Smooth muscle cell (in vitro differentiated cells): ENCODE measurements at regions not wholly inside any gene's neighbourhood (a gene's known extent, or its start where the extent isn't known, plus 50 kb on each side); places are given as distances from the start of the nearest gene placed in this dataset.

ENCODE experiments used
- DNase-seq: peaks from one replicate; lab custom pipeline; 2025; ENCODE audit not compliant: unreplicated experiment; lab: John Stamatoyannopoulos, UW
- H2AFZ ChIP-seq: fragments of 200-600 bp; sonication (generic); 2 replicates; pipeline ENCODE4 v1.6.0; 2016; ENCODE audit warnings: antibody characterized with exemption, low read depth, mild to moderate bottlenecking
- H3F3A ChIP-seq: fragments of 200-600 bp; sonication (generic); 2 replicates; pipeline ENCODE4 v1.6.0; 2017; ENCODE audit warnings: antibody characterized with exemption, low read depth
- H3K27ac ChIP-seq: fragments of 200-600 bp; sonication (generic); 2 replicates; pipeline ENCODE4 v1.5.1; 2016; ENCODE audit warnings: low read depth, mild to moderate bottlenecking
- H3K27me3 ChIP-seq: fragments of 200-600 bp; sonication (generic); 2 replicates; pipeline ENCODE4 v1.6.1; 2016; ENCODE audit warnings: low read depth, mild to moderate bottlenecking
- H3K36me3 ChIP-seq: fragments of 200-600 bp; sonication (generic); 2 replicates; pipeline ENCODE4 v1.5.1; 2016; ENCODE audit warnings: low read depth
- H3K4me1 ChIP-seq: fragments of 200-600 bp; sonication (generic); 2 replicates; pipeline ENCODE4 v1.5.1; 2016; ENCODE audit warnings: low read depth
- H3K4me2 ChIP-seq: fragments of 200-600 bp; sonication (generic); 2 replicates; pipeline ENCODE4 v1.6.0; 2016; ENCODE audit warnings: mild to moderate bottlenecking
- H3K4me3 ChIP-seq: fragments of 200-600 bp; sonication (generic); 2 replicates; pipeline ENCODE4 v1.5.1; 2016; ENCODE audit warnings: mild to moderate bottlenecking
- H3K79me2 ChIP-seq: fragments of 200-600 bp; sonication (generic); 2 replicates; pipeline ENCODE4 v1.6.0; 2016; ENCODE audit warnings: low read depth, mild to moderate bottlenecking
- H3K9ac ChIP-seq: fragments of 200-600 bp; sonication (generic); 2 replicates; pipeline ENCODE4 v1.6.0; 2016; ENCODE audit warnings: low read depth
- H3K9me3 ChIP-seq: fragments of 200-600 bp; sonication (generic); replicated peaks from 2 replicates; pipeline ENCODE4 v1.5.1; 2016; ENCODE audit warnings: low read depth
- H4K20me1 ChIP-seq: fragments of 200-600 bp; sonication (generic); 2 replicates; pipeline ENCODE4 v1.6.0; 2016; ENCODE audit warnings: low read depth
- WGBS: methylation state at CpG from one replicate; pipeline ENCODE4 v1.1.7; 2016; ENCODE audit warnings: low lambda C conversion rate; 5-methylcytosine and 5-hydroxymethylcytosine counted together
- TF ChIP-seq, protein P1 (sequence below): fragments of 200-600 bp; sonication (generic); IDR thresholded peaks from 2 replicates; pipeline ENCODE4 v1.5.1; 2017; ENCODE audit warnings: borderline replicate concordance, mild to moderate bottlenecking, antibody characterized with exemption; ENCODE audit not compliant: insufficient read depth, poor library complexity, severe bottlenecking

GRCh38 chr16:63192980-63193379, 1156.7 kb upstream of the CDH8 start:
- TF ChIP-seq, protein P1, sequence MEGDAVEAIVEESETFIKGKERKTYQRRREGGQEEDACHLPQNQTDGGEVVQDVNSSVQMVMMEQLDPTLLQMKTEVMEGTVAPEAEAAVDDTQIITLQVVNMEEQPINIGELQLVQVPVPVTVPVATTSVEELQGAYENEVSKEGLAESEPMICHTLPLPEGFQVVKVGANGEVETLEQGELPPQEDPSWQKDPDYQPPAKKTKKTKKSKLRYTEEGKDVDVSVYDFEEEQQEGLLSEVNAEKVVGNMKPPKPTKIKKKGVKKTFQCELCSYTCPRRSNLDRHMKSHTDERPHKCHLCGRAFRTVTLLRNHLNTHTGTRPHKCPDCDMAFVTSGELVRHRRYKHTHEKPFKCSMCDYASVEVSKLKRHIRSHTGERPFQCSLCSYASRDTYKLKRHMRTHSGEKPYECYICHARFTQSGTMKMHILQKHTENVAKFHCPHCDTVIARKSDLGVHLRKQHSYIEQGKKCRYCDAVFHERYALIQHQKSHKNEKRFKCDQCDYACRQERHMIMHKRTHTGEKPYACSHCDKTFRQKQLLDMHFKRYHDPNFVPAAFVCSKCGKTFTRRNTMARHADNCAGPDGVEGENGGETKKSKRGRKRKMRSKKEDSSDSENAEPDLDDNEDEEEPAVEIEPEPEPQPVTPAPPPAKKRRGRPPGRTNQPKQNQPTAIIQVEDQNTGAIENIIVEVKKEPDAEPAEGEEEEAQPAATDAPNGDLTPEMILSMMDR = no peak
- Histone ChIP-seq H3K4me3 (no peak overlapping the region), H2AFZ (no peak overlapping the region), H3K27ac (no peak overlapping the region), H3K9me3 (no peaks in the 10 kb centered on the region), H3K4me1 (no peaks in the 10 kb centered on the region), H3K36me3 (no peaks in the 10 kb centered on the region), H4K20me1 (no peaks in the 10 kb centered on the region), H3K79me2 (no peaks in the 10 kb centered on the region), H3F3A (no peaks in the 10 kb centered on the region), H3K27me3 (no peaks in the 10 kb centered on the region), H3K9ac (no peak overlapping the region), H3K4me2 (no peak overlapping the region)
- WGBS = 97% methylated on average over 3 of the region's 3 CpGs
- DNase-seq = no peak

DNA sequence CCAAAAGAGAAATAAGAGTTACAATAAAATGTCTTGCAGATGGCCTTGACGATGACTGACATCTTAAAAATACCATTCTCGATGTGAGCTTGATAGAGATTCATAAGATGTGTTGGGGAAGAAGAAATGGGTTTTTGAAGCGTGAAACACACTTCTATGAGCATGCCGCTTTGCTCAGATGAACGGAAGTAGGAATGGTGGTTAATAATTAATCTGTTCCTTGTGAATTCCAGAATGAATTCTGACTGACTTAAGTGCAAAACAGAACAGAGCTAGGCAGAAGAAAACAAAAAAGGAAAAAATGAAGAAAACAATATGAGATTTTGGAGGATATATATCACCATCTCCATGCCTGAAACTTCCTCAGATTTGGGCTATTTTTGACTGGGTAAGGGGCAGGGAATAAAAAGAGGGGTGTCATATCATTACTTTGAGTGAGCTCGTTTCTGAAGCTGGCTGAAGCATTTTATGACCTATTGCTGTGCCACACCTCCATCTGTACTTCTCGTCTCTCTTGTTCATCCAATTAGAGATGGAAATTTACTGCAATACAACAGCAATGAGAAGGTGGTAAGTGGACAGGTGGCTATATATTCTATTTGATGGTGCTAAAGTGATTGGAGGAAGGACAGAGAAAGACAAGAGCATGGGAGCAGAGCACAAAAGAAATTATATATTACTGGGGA, 1152.0 kb upstream of the CDH8 start:
- no peaks in the 10 kb centered on the region for H3K27me3 ChIP-seq
- no peak overlapping the region for H2AFZ ChIP-seq
- no peak overlapping the region for H3K27ac ChIP-seq
- no peak for DNase-seq
- H3F3A ChIP-seq = no peaks in the 10 kb centered on the region
- WGBS = 89% methylated on average over 7 of the region's 7 CpGs
- H3K4me3 ChIP-seq = no peak overlapping the region
- TF ChIP-seq, protein P1 = no peak
- H3K36me3 ChIP-seq = no peaks in the 10 kb centered on the region
- H3K79me2 ChIP-seq = no peaks in the 10 kb centered on the region
- H4K20me1 ChIP-seq = no peaks in the 10 kb centered on the region
- no peaks in the 10 kb centered on the region for H3K9me3 ChIP-seq
- H3K9ac ChIP-seq = no peak overlapping the region
- H3K4me1 ChIP-seq = no peaks in the 10 kb centered on the region
- no peak overlapping the region for H3K4me2 ChIP-seq

DNA sequence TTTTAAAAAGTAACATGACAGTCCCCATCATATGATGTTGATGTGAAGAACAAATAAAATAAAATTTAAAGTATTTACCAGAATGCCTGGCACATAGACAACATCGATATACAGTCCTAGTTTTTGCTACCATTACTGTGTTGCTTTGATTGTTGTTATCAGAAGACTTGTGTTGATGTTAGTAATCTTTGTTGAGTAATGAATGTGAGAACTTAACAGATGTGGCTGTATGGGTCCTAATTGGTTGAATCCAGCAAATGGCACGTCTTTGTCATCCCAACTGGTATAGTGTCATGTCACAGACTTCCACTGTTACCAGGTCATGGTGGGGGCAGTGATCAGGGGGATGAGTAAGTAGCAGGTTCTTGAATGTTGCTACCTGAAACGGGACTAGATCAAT, 1151.4 kb upstream of the CDH8 start:
- Histone ChIP-seq H3K4me2 (no peak overlapping the region), H2AFZ (no peak overlapping the region), H3K79me2 (no peaks in the 10 kb centered on the region), H3K4me3 (no peak overlapping the region), H3K9me3 (no peaks in the 10 kb centered on the region), H3K36me3 (no peaks in the 10 kb centered on the region), H3K27me3 (no peaks in the 10 kb centered on the region), H3K27ac (no peak overlapping the region), H3K4me1 (no peaks in the 10 kb centered on the region), H3F3A (no peaks in the 10 kb centered on the region), H4K20me1 (no peaks in the 10 kb centered on the region), H3K9ac (no peak overlapping the region)
- TF ChIP-seq, protein P1 = no peak
- DNase-seq = no peak
- WGBS = 77% methylated on average over 3 of the region's 3 CpGs

DNA sequence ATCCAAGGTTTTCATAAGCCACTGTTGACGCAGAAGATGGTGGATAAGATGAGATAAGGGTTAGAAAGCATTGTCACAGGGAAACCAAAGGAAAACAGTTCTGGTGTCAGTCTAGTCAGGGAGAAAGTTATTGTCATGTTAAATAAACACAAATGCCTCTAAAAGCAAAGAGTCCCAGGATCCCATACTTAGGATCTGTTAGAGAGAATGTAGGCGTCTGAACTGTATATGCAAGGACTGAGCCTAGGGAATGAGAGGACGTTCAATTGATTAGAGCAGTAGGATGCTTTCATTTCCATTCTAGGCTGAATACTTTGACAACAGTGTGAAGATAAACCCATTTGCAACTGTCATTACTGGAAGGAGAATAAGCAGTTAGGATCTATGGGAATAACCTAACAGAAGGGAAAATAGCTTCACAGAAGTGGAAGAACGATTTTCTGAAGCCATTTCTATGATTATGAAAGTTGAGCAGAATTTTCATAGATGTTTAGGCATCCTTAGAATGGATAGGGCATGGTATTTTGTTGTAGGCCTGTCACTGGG, 1149.1 kb upstream of the CDH8 start:
- H3K9me3 ChIP-seq = no peaks in the 10 kb centered on the region
- 25% methylated on average over 4 of the region's 4 CpGs for WGBS
- H3K27ac ChIP-seq = no peak overlapping the region
- H3K4me2 ChIP-seq = no peak overlapping the region
- no peaks in the 10 kb centered on the region for H3K79me2 ChIP-seq
- H3K9ac ChIP-seq = no peak overlapping the region
- TF ChIP-seq, protein P1 = no peak
- H4K20me1 ChIP-seq = no peaks in the 10 kb centered on the region
- no peak overlapping the region for H3K4me3 ChIP-seq
- no peak for DNase-seq
- no peaks in the 10 kb centered on the region for H3F3A ChIP-seq
- H2AFZ ChIP-seq = no peak overlapping the region
- H3K4me1 ChIP-seq = no peaks in the 10 kb centered on the region
- H3K27me3 ChIP-seq = no peaks in the 10 kb centered on the region
- no peaks in the 10 kb centered on the region for H3K36me3 ChIP-seq
